ENCODE measurements at regions not wholly inside any gene's neighbourhood (a gene's known extent, or its start where the extent isn't known, plus 50 kb on each side); places are given as distances from the start of the nearest gene placed in this dataset.

DNA sequence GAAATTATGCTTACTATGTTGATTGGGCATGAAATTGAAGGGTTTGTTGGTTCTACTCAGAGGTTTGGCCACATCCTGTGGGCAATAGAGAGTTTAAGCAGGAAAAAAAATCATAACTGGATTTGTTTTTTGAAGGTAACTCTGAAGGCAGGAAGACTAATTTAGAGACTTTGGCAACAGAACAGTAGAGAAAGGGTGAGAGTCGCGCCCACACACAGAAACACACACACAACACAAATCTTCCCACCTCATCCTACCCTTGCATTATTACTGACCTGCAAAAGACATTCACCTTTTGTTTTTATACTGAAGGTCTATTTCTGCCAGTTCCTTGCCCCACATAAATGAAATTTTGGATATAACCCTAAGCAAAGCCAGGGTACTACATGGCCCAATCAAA, 270.6 kb downstream of the TBL1XR1 start:
- DNase-seq (ENCODE audit: insufficient read length, low spot score) (no peak), FAIRE-seq (no peak)
- no peak for TF ChIP-seq POLR2A (IDR thresholded peaks at IDR 0.05; ENCODE audit: low read depth, low read length)

DNA sequence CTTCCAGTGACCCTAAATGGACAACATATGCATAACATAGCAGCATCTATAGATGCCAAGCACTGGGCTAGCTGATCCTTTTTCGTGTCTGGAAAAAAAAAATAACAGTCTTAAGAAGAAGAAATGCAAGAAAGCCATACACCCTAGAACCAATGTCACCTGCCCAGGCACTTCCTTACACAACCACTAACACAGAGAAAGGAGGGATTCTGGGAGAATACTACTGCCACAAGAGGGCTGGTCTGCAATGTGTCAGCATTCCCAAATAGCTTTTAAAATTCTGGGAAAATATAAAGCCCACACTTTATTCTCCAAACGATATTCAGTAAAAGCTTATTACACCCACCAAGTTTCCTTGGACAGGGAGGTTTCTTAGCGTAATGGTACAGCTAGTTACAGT, 271.2 kb downstream of the TBL1XR1 start:
- FAIRE-seq (no peak), DNase-seq (ENCODE audit: insufficient read length, low spot score) (no peak)
- TF ChIP-seq POLR2A (IDR thresholded peaks at IDR 0.05; ENCODE audit: low read depth, low read length): no peak

DNA sequence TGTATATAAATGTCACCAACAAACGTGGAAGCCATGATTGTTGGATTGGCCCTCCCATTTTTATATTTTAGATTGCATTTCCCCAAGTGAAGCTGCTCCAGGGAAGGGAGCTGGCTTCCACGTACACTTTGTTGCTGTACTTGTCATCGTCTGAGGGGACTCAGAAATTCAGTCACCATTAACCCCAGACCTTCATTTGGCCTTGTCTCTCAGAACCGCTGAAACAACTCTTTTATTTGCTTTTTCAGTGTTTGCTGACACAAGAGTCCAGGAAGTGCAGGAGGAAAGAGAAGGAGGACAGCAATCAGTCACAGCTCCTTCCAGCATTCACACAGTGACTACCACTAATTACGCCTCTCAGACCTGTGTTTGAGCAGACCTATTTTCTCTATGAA, 276.5 kb downstream of the TBL1XR1 start:
- TF ChIP-seq POLR2A (IDR thresholded peaks at IDR 0.05; ENCODE audit: low read depth, low read length): no peak
- DNase-seq (ENCODE audit: insufficient read length, low spot score): no peak
- FAIRE-seq: no peak

DNA sequence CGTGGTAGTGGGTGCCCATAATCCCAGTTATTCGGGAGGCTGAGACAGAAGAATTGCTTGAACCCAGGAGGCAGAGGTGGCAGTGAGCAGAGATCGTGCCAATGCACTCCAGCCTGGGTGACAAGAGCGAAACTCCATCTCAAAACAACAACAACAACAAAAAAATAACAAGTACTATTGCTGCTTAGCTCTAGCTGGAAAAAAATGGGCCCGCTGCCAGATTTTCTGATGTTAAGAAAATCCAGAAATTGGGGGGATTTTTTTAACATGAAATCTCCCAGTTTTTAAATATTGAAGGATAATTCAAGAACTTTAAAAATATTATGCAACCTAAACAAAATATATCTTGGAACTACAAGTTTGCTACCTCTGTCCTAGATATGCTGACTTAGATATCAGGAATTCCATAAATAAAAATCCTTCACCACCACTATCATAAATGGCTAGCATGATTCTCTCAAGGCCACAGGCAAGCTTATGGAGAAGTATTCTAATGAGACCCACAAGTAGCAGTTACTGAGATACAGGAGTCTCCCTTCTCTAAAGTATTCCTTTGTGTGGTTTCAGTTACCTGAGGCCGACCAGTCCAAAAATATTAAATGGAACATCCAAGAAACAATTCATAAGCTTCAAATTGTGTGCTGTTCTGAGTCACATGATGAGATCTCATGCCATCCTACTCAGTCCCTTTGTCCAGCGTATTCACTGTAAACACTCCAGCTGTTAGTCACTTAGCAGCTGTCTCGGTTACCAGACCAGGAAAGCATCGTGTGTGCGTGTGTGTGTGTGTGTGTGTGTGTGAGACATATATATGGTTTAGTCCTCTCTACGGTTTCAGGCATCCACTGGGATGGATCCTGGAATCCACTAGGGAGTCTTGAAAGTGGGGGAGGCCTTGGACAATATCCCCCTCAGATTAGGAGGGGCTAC, 277.2 kb downstream of the TBL1XR1 start:
- DNase-seq (ENCODE audit: insufficient read length, low spot score) (no peak), FAIRE-seq (peak; percentile 48)
- TF ChIP-seq POLR2A (IDR thresholded peaks at IDR 0.05; ENCODE audit: low read depth, low read length): no peak

DNA sequence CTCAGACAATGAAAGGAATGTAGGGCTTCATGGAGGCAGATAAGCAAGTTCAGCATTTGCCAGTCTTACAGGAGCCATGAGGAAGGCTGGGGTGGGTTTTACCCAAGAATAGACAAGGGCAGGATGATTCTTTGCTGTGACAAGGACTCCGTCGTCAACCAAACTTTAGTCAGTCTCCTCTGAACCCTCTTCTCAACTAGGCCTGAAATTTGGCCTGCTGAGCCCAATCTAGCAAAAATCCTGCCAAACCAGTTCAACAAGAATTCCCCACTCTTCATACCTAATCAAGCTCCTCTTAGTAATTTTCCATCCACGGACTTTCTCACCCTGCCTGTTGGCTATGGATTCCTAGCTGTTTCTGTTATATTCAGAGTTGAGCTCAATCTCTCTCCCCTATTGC, 280.5 kb downstream of the TBL1XR1 start:
- FAIRE-seq (no peak), DNase-seq (ENCODE audit: insufficient read length, low spot score) (no peak)
- TF ChIP-seq POLR2A (IDR thresholded peaks at IDR 0.05; ENCODE audit: low read depth, low read length): no peak

DNA sequence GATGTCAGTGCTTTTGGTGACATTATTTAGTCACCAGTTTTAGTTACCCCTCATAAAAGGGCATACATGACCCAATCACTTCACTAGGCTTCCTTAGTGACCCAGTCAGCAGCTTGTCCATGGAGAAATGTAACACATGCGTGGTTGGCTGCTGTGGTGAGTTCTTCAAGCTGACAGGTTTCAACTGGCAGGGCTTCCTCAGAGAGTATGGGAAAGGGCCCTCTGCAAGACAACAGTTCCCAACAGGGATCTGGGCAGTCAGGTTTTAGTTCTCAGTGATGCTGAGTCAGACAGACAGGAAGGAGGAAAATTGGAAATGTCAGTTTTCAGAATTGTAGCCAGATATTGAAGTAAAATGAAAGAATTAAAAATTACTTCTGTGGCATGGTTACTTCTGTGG, 282.5 kb downstream of the TBL1XR1 start:
- no peak for DNase-seq (ENCODE audit: insufficient read length, low spot score)
- no peak for TF ChIP-seq POLR2A (IDR thresholded peaks at IDR 0.05; ENCODE audit: low read depth, low read length)
- no peak for FAIRE-seq

DNA sequence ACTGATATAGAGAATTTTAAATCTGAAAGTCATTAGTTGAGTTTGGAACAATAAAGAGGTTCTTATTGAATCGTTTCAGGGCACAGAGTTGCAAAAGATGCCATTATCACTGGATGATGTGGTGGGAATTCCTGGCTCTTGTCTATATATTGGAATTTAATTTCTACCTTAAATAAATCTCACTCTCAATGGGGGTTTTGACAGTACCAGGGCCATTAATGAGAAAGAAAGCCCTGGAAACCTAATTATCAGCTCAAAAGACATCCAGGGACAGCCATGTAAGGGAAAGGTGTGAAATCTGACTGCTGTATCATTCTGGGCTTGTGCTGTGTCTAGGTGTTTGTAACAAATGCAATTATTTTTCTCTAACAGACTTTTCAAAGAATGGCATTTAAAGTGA, 285.7 kb downstream of the TBL1XR1 start:
- FAIRE-seq (no peak), DNase-seq (ENCODE audit: insufficient read length, low spot score) (no peak)
- no peak for TF ChIP-seq POLR2A (IDR thresholded peaks at IDR 0.05; ENCODE audit: low read depth, low read length)

DNA sequence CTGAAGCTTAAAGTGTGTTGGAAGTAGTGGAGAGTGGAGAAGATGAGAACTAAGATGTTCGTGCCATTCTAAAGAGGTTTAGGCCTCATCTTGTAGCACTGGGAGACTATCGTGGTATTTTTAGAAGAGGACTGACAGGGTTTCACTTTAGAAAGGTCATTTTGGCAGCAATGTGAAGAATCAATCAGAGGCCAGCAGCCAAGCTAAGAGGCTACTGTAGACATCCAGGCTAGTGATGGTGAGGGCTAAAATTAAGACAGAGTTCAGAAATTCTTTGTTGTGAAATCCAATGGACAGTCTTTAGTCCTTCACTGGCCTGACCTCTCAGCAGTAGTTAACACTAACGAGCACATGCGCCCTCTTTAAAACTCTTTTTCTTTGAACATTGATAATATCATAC, 288.2 kb downstream of the TBL1XR1 start:
- TF ChIP-seq POLR2A (IDR thresholded peaks at IDR 0.05; ENCODE audit: low read depth, low read length): no peak
- DNase-seq (ENCODE audit: insufficient read length, low spot score): no peak
- FAIRE-seq: no peak

DNA sequence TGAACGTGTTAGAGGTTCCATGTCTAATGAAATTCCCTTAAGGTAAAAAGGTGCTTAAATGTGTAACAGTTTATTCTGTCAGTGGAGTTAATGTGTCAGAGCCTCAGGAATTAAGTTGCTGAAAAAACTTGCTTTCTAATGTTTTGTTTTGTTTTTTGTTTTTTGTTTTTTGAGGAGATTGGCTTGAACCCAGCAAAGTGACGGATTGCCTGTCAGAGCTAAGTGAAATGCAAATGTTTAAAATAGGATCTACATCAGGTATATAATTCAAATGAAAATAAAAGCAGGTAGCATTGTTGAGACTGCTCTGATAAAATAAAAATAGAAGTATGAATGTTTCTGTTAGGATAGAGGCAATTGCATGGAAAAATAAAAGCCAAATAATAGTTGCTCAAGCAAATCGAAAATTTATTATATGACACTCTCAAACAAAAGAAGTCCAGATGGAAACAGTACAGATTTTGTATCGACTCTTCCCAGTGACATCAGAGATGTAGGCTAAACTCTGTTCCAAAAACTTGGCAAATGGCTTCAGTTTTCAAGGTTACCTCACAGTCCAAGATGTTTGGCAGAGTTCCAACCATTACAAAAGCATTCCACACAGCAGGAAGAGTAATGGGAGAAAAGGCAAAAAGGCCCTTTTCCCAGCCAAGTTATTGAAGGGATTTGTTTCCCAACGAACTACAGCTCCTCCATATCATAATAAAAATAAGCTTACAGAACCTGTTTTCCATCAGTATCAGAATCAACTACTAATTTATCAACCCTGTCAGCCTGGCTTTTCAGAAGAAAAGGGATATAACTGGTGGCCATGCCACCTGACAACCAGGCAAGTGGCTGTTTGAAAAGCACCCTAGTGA, 291.0 kb downstream of the TBL1XR1 start:
- FAIRE-seq: peak; percentile 69
- no peak for DNase-seq (ENCODE audit: insufficient read length, low spot score)
- no peak for TF ChIP-seq POLR2A (IDR thresholded peaks at IDR 0.05; ENCODE audit: low read depth, low read length)

DNA sequence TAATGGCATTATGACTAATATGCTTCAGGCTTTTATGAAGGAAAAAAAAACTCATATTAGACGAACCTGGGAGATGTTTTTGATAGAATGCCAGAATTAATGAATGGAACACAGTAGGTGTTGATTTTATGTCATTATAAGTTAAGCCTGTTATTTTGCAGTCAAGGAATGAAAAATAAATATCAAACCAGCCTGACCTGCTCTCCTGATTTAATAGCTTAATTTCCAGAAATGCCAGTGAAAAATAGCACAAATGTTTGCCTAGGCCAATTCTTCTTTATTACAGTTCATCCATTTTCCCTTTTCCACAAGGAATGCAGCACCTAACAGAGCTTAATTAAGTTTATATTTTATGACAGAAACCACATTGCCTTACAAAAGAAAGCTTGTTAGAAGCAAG, 292.0 kb downstream of the TBL1XR1 start:
- FAIRE-seq (no peak), DNase-seq (ENCODE audit: insufficient read length, low spot score) (no peak)
- TF ChIP-seq POLR2A (IDR thresholded peaks at IDR 0.05; ENCODE audit: low read depth, low read length): no peak

DNA sequence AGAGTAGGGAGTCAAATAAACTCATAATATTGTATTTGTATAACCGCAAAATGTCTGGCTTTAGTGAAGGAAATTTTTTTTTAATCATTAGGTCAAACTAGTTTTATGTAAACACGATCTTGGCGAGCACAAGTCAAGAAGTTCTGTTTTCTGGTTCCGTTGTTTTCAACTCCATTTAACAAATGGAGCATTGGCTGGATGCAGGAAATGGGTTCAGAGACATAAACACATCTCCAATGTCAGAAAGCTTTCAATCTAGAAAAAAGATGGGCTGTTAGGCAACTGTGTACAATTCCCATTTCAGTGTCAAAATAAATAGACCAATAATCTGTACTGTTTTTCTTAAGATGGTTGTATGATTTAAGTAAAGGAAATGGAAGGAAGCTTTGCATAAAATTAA, 292.8 kb downstream of the TBL1XR1 start:
- DNase-seq (ENCODE audit: insufficient read length, low spot score) (no peak), FAIRE-seq (no peak)

DNA sequence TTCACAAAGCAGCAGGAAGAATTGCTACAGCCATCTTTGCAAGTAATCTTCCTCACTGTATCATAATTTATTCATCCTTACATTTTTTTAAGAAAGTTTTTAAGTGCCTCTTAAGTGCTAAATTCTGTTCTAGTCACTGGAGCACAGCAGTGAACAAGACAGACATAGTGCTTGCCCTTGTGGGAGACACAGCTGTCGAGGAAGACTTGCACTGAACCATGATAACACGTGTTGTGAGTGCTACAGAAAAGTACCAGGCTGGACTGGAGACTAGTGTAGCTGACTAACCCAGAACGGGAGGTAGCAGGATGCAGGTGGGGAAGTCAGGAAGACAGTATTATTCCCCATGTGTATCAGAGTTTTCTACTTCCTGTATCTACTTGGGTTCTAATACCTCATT, 300.6 kb downstream of the TBL1XR1 start:
- no peak for FAIRE-seq
- TF ChIP-seq POLR2A (IDR thresholded peaks at IDR 0.05; ENCODE audit: low read depth, low read length): no peak
- no peak for DNase-seq (ENCODE audit: insufficient read length, low spot score)

More for the DNA sequence above, 292.8 kb downstream of the TBL1XR1 start:
- TF ChIP-seq POLR2A (IDR thresholded peaks at IDR 0.05; ENCODE audit: low read depth, low read length): no peak

DNA sequence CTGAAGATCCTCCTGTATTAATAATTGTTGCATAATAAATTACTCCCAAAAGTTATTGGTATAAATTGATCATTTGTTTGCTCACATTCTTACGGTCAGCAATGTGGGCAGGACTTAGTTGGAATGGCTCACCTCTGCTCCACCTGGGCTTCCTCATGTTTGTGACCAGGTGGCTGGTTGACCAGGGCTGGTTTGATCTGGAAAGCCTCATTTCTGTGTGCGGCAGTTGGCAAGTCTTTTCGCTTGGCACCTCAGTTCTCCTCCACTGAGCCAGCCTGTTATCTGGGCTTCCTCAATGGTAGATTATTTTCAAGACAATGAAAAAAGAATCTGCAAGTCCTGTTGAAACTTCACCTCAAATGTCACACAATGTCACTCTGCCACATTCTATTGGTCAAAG, 301.1 kb downstream of the TBL1XR1 start:
- no peak for TF ChIP-seq POLR2A (IDR thresholded peaks at IDR 0.05; ENCODE audit: low read depth, low read length)
- no peak for DNase-seq (ENCODE audit: insufficient read length, low spot score)
- FAIRE-seq: no peak

DNA sequence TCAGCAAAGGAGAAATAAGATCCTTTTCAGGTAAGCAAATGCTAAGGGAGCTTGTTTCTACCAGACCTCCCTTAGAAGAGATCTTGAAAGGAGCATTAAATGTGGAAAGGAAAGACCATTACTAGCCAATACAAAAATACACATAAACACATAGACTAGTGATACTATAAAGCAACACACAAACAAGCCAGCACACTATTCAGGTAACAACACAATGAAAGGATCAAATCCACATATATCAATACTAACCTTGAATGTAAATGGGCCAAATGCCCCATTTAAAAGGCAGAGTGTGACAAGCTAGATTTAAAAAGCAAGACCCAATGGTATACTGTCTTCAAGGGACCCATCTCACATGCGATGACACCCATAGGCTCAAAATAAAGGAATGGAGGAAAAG, 317.6 kb downstream of the TBL1XR1 start:
- no peak for FAIRE-seq
- TF ChIP-seq POLR2A (IDR thresholded peaks at IDR 0.05; ENCODE audit: low read depth, low read length): no peak
- DNase-seq (ENCODE audit: insufficient read length, low spot score): no peak

Measured in H54 (cell line).